T-cell (primary cell): ENCODE measurements at regions not wholly inside any gene's neighbourhood (a gene's known extent, or its start where the extent isn't known, plus 50 kb on each side); places are given as distances from the start of the nearest gene placed in this dataset.

Experiments
- ATAC-seq, 4 experiments: fragments of 200-7000 bp in 3 of 4; fragments of 150-1000 bp in 1 of 4; cut with Tn5 transposase; replicated peaks in 1 of 4; 1 replicate in 3 of 4; 2 replicates in 1 of 4; pipeline ENCODE4 v1.10.0; 2021; ENCODE audit warnings: moderate library complexity in 3 of 4, mild to moderate bottlenecking in 2 of 4, moderate number of reproducible peaks in 1 of 4
- CTCF ChIA-PET, 2 donors: fragments of 300-600 bp; sonication (Branson Sonifier 250); formaldehyde crosslinking; loops; one replicate each; lab custom pipeline; 2022; ENCODE audit warnings: antibody characterized with exemption in 2 of 2; lab: Charles Lee
- POLR2A ChIA-PET, 2 donors: fragments of 300-600 bp; sonication (Branson Sonifier 250); formaldehyde crosslinking; loops; one replicate each; lab custom pipeline; 2022; ENCODE audit warnings: antibody characterized with exemption in 2 of 2; lab: Charles Lee
- DNase-seq, 35 experiments: peaks; one replicate each; pipeline versions ENCODE4 v3.0.0 to v3.0.0-alpha.2; 2013 to 2023
- H3K27ac ChIP-seq: one replicate; pipeline ENCODE4 v1.5.1; 2013; ENCODE audit warnings: low read length
- H3K27me3 ChIP-seq, 2 experiments: replicated peaks in 1 of 2; 1 replicate in 1 of 2; 2 replicates in 1 of 2; pipeline versions ENCODE4 v1.6.1 to v1.7.0; 2013; ENCODE audit warnings: low read length in 1 of 2, mixed read lengths in 1 of 2; ENCODE audit not compliant: control insufficient read depth in 2 of 2, insufficient read depth in 2 of 2; ENCODE audit errors: extremely low read depth in 1 of 2
- H3K36me3 ChIP-seq, 2 donors: 1 replicate in 1 of 2; 2 replicates in 1 of 2; pipeline versions ENCODE4 v1.6.1 to v1.7.0; 2013; ENCODE audit warnings: low read length in 1 of 2; ENCODE audit not compliant: control insufficient read depth in 2 of 2, insufficient read depth in 1 of 2; ENCODE audit errors: extremely low read depth in 1 of 2
- H3K4me1 ChIP-seq, 2 experiments: 1 replicate in 1 of 2; 2 replicates in 1 of 2; pipeline versions ENCODE4 v1.6.1 to v1.7.0; 2013; ENCODE audit warnings: low read length in 2 of 2, mixed read lengths in 1 of 2; ENCODE audit not compliant: insufficient read depth in 2 of 2, control insufficient read depth in 1 of 2; ENCODE audit errors: extremely low read depth in 1 of 2
- H3K4me3 ChIP-seq, 2 donors: 1 replicate in 1 of 2; 2 replicates in 1 of 2; pipeline versions ENCODE4 v1.5.1 to v1.7.0; 2013; ENCODE audit warnings: mild to moderate bottlenecking in 2 of 2, low read length in 1 of 2, moderate library complexity in 1 of 2; ENCODE audit not compliant: control insufficient read depth in 1 of 2; ENCODE audit errors: extremely low read depth in 1 of 2
- H3K9me3 ChIP-seq: 2 replicates; pipeline ENCODE4 v1.7.0; 2013
- H3K27ac Mint-ChIP-seq, 2 donors: one replicate each; pipeline ENCODE4 v1.8.0; 2020 to 2021; ENCODE audit warnings: mild to moderate bottlenecking in 2 of 2, mixed read lengths in 2 of 2
- H3K27me3 Mint-ChIP-seq, 2 donors: one replicate each; pipeline ENCODE4 v1.8.0; 2021 to 2022; ENCODE audit warnings: mixed read lengths in 2 of 2
- H3K36me3 Mint-ChIP-seq: one replicate; pipeline ENCODE4 v1.8.0; 2021; ENCODE audit warnings: mixed read lengths
- H3K4me1 Mint-ChIP-seq, 3 donors: one replicate each; pipeline ENCODE4 v1.8.0; 2020 to 2022; ENCODE audit warnings: mixed read lengths in 3 of 3, mild to moderate bottlenecking in 1 of 3
- H3K4me3 Mint-ChIP-seq, 3 donors: one replicate each; pipeline ENCODE4 v1.8.0; 2020 to 2022; ENCODE audit warnings: mild to moderate bottlenecking in 3 of 3, mixed read lengths in 3 of 3, moderate library complexity in 3 of 3
- H3K9me3 Mint-ChIP-seq, 3 donors: one replicate each; pipeline ENCODE4 v1.8.0; 2020 to 2022; ENCODE audit warnings: mixed read lengths in 3 of 3
- WGBS: methylation state at CpG from one replicate; pipeline ENCODE4 v1.1.5; 2013; ENCODE audit warnings: missing lambda C conversion rate; ENCODE audit not compliant: insufficient coverage; 5-methylcytosine and 5-hydroxymethylcytosine counted together

DNA sequence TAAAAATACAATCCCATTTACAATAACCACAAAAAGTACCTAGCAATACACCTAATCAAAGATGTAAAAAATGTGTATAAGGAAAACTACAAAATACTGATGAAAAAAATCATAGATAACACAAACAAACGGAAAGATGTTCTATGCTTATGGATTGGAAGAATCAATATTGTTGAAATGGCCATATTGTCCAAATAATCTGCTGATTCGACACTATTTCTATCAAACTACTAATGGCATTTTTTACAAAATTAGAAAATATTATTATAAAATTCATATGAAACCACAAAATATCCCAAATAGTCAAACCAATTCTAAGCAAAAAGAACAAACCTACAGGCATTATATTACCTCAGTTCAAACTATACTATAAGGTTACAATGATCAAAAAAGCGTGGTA lies 978.3 kb upstream of the MAP3K7 start:
- H3K4me1 Mint-ChIP-seq: no peaks in the 10 kb centered on the region
- ChIA-PET POLR2A (no interaction called here), CTCF (no interaction called here)
- Histone ChIP-seq H3K36me3 (no peaks in the 10 kb centered on the region), H3K9me3 (no peaks in the 10 kb centered on the region), H3K4me1 (no peaks in the 10 kb centered on the region), H3K27me3 (no peaks in the 10 kb centered on the region), H3K27ac (no peak overlapping the region), H3K4me3 (no peak overlapping the region)
- no peak overlapping the region for H3K27ac Mint-ChIP-seq
- H3K9me3 Mint-ChIP-seq: peaks cover 4 to 17% (median 14%) of the 10 kb centered on the region in 3 donors
- no peak overlapping the region for H3K4me3 Mint-ChIP-seq
- ATAC-seq (no peak), DNase-seq (no peak)
- no peaks in the 10 kb centered on the region for H3K27me3 Mint-ChIP-seq
- WGBS: no CpG with 5 or more reads among the region's 3 CpGs
- H3K36me3 Mint-ChIP-seq: no peaks in the 10 kb centered on the region

DNA sequence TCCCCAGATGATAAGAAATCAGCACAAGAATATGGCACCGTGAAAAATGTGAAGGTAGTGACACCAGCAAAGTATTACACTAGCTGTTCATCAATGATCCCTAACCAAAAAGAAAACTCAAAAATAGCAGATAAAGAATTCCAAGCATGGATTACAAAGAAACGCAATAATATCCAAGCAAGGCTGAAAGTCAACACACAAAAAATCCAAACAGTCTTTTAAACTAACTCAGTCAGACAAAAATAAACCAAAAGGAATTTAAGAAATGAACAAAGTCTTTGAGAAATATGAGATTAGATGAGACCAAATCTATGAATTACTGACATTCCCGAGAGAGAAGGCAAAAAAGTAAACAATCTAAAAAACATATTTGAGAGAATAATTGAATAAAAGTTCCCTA lies 976.1 kb upstream of the MAP3K7 start:
- Mint-ChIP-seq H3K27ac (no peak overlapping the region), H3K27me3 (no peaks in the 10 kb centered on the region), H3K4me1 (no peaks in the 10 kb centered on the region), H3K9me3 (peaks cover 13 to 29% (median 16%) of the 10 kb centered on the region in 3 donors), H3K36me3 (no peaks in the 10 kb centered on the region), H3K4me3 (no peak overlapping the region)
- POLR2A ChIA-PET: no interaction called here
- H3K4me1 ChIP-seq: no peaks in the 10 kb centered on the region
- no peaks in the 10 kb centered on the region for H3K36me3 ChIP-seq
- no peaks in the 10 kb centered on the region for H3K27me3 ChIP-seq
- DNase-seq (no peak), ATAC-seq (no peak)
- WGBS: no CpG with 5 or more reads among the region's 3 CpGs
- no peak overlapping the region for H3K27ac ChIP-seq
- H3K9me3 ChIP-seq: no peaks in the 10 kb centered on the region
- CTCF ChIA-PET: no interaction called here
- no peak overlapping the region for H3K4me3 ChIP-seq

DNA sequence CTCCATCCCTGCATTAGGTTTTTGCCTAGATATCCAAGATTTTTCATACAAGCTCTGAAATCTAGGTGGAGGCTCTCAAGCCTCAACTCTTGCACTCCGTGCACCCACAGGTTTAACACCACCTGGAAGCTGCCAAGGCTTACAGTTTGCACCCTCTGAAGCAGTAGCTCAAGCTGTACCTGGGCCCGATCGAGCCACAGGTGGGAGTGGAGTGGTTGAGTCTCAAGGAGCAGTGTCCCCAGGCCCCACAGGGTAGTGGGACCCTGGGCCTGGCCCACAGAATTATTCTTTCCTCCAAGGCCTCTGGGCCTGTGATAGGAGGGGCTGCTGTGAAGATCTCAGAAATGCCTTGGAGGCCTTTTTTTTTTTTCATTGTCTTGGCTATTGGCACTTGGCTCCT lies 973.5 kb upstream of the MAP3K7 start:
- ATAC-seq (no peak), DNase-seq (no peak)
- no peaks in the 10 kb centered on the region for H3K4me1 ChIP-seq
- no peak overlapping the region for H3K4me3 ChIP-seq
- Mint-ChIP-seq H3K4me3 (no peak overlapping the region), H3K4me1 (no peaks in the 10 kb centered on the region), H3K27ac (no peak overlapping the region), H3K9me3 (peaks cover 9 to 29% (median 14%) of the 10 kb centered on the region in 3 donors), H3K36me3 (no peaks in the 10 kb centered on the region), H3K27me3 (no peaks in the 10 kb centered on the region)
- ChIA-PET POLR2A (no interaction called here), CTCF (no interaction called here)
- 70% methylated on average over 2 of the region's 3 CpGs for WGBS
- no peak overlapping the region for H3K27ac ChIP-seq
- no peaks in the 10 kb centered on the region for H3K36me3 ChIP-seq
- no peaks in the 10 kb centered on the region for H3K9me3 ChIP-seq
- H3K27me3 ChIP-seq: no peaks in the 10 kb centered on the region

DNA sequence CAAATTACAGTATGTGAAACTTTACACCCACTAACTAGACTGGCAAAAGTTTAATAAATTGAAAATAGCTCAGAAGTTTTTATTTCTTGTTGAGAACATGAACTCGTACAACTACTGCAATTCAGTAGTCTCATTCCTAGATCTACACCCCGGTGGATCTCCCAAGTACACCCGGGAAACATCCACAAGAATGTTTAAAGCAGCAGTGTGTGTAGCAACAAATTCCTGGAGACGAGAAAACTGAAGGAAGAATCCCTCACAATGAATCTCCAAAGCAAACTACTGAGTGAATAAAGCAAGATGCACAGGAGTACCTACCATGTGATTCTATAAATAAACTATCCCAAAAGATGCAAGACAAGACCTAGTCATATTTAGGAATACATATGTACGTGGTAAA lies 954.0 kb upstream of the MAP3K7 start:
- no peak for DNase-seq
- Mint-ChIP-seq H3K4me3 (no peak overlapping the region), H3K4me1 (no peaks in the 10 kb centered on the region), H3K9me3 (peaks cover 3 to 6% (median 5%) of the 10 kb centered on the region in 3 donors), H3K27ac (no peak overlapping the region), H3K27me3 (no peaks in the 10 kb centered on the region), H3K36me3 (no peaks in the 10 kb centered on the region)
- Histone ChIP-seq H3K36me3 (no peaks in the 10 kb centered on the region), H3K27ac (no peak overlapping the region), H3K9me3 (no peaks in the 10 kb centered on the region), H3K4me1 (no peaks in the 10 kb centered on the region), H3K4me3 (no peak overlapping the region), H3K27me3 (no peaks in the 10 kb centered on the region)
- ChIA-PET POLR2A (no interaction called here), CTCF (no interaction called here)
- no peak for ATAC-seq
- WGBS: no CpG with 5 or more reads among the region's 5 CpGs

DNA sequence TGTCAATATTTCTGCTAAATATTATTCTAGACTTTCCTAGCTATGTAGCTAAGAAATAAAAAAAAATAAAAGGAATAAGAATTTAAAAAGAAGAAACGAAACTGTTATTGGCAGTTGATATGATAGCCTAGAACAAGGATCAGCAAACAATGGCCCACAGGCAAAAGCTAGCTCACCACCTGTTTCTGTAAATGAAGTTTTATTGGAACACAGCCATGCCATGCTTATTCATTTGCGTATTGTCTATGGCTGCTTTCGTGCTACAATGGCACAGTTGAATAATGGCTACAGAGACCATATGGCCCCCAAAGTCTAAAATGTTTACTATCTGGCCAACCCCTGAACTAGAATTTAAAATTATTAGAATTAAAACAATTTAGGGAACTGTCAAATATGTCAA lies 952.6 kb upstream of the MAP3K7 start:
- DNase-seq: no peak
- POLR2A ChIA-PET: interaction anchor here in 1 of 2 donors (0.6 kb wide), 1 partner anchor 1779 kb away, joined by 5 read pairs; no protein-coding TSS in a partner anchor

DNA sequence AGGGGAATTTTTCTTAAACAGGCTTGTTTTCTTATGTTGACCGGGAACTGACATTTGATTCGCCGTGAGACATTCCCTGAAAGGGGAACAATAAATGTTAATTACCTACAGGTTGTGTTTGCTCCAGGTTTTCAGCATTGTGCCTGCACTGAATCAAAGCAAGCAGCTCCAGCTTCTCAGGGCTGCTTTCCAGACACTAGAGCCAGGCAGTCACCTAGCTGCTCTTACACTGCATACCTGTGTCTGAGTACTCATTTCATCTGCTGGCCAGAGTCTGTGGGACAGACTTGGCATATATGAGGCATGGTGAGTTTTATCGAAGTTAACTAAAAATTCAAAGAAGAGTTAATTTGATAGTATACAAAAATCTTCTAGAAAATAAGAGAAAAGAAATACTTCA lies 951.8 kb upstream of the MAP3K7 start:
- H3K27me3 ChIP-seq: no peaks in the 10 kb centered on the region
- no peaks in the 10 kb centered on the region for H3K36me3 Mint-ChIP-seq
- H3K4me1 Mint-ChIP-seq: no peaks in the 10 kb centered on the region
- DNase-seq (no peak), ATAC-seq (no peak)
- no peaks in the 10 kb centered on the region for H3K27me3 Mint-ChIP-seq
- no peak overlapping the region for H3K27ac Mint-ChIP-seq
- no peak overlapping the region for H3K4me3 ChIP-seq
- no peaks in the 10 kb centered on the region for H3K4me1 ChIP-seq
- no peaks in the 10 kb centered on the region for H3K9me3 ChIP-seq
- no peaks in the 10 kb centered on the region for H3K36me3 ChIP-seq
- no peak overlapping the region for H3K4me3 Mint-ChIP-seq
- WGBS: 93% methylated on average over 2 of the region's 4 CpGs
- peaks cover 3 to 6% (median 5%) of the 10 kb centered on the region in 3 donors for H3K9me3 Mint-ChIP-seq
- ChIA-PET CTCF (no interaction called here), POLR2A (interaction anchor here in 1 of 2 donors (0.6 kb wide), 1 partner anchor 1780 kb away, joined by 5 read pairs; no protein-coding TSS in a partner anchor)
- no peak overlapping the region for H3K27ac ChIP-seq

More for the DNA sequence above, 952.6 kb upstream of the MAP3K7 start:
- WGBS: 71% methylated on average over 2 of the region's 3 CpGs
- Histone ChIP-seq H3K27ac (no peak overlapping the region), H3K4me1 (no peaks in the 10 kb centered on the region), H3K36me3 (no peaks in the 10 kb centered on the region), H3K27me3 (no peaks in the 10 kb centered on the region), H3K9me3 (no peaks in the 10 kb centered on the region), H3K4me3 (no peak overlapping the region)
- Mint-ChIP-seq H3K27me3 (no peaks in the 10 kb centered on the region), H3K4me1 (no peaks in the 10 kb centered on the region), H3K27ac (no peak overlapping the region), H3K4me3 (no peak overlapping the region), H3K36me3 (no peaks in the 10 kb centered on the region), H3K9me3 (peaks cover 3 to 6% (median 5%) of the 10 kb centered on the region in 3 donors)
- no peak for ATAC-seq
- CTCF ChIA-PET: no interaction called here

DNA sequence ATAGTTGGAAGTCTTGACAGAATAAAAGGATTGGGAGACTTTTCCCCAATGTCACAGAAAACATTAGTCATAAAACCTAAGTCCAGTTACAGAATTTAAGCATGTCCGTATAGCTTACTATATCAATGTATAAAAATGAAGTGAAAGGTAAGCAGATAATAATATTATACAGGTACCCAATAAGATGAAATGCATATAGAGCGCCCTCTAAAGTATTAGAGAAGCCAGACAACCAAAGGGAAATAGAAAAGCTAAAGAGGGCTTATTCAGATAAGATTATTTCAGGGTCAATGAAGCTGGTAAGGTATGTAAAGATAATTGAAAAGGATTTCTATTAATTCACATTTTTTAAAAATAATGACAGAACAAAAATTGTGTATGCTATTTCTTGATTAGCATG lies 947.7 kb upstream of the MAP3K7 start:
- no peaks in the 10 kb centered on the region for H3K4me1 ChIP-seq
- H3K36me3 ChIP-seq: no peaks in the 10 kb centered on the region
- peaks cover 3 to 10% (median 5%) of the 10 kb centered on the region in 3 donors for H3K9me3 Mint-ChIP-seq
- ChIA-PET POLR2A (no interaction called here), CTCF (no interaction called here)
- no peak for ATAC-seq
- H3K27ac Mint-ChIP-seq: no peak overlapping the region
- no peaks in the 10 kb centered on the region for H3K4me1 Mint-ChIP-seq
- H3K4me3 Mint-ChIP-seq: no peak overlapping the region
- no peaks in the 10 kb centered on the region for H3K27me3 ChIP-seq
- no peaks in the 10 kb centered on the region for H3K36me3 Mint-ChIP-seq
- H3K27ac ChIP-seq: no peak overlapping the region
- no peak for DNase-seq
- no peaks in the 10 kb centered on the region for H3K9me3 ChIP-seq
- no peaks in the 10 kb centered on the region for H3K27me3 Mint-ChIP-seq
- no CpG with 5 or more reads among the region's 2 CpGs for WGBS
- no peak overlapping the region for H3K4me3 ChIP-seq
